ENCODE measurements at regions not wholly inside any gene's neighbourhood (a gene's known extent, or its start where the extent isn't known, plus 50 kb on each side); places are given as distances from the start of the nearest gene placed in this dataset.

GRCh38 chr6:12656906-12657305, 59.7 kb upstream of the PHACTR1 start:
- TF ChIP-seq CTCF (conservative IDR thresholded peaks at IDR 0.05; ENCODE audit: low read length), result no peak
- TF ChIP-seq EZH2phosphoT487 (IDR thresholded peaks at IDR 0.05; ENCODE audit: borderline replicate concordance, low read depth, low read length), result no peak

All from OCI-LY7 (cell line).